SK-N-MC (cell line): ENCODE measurements at regions not wholly inside any gene's neighbourhood (a gene's known extent, or its start where the extent isn't known, plus 50 kb on each side); places are given as distances from the start of the nearest gene placed in this dataset.

Experiments used
- DNase-seq: peaks from one replicate; pipeline ENCODE4 v3.0.0-alpha.2; 2011; ENCODE audit warnings: low read depth, low spot score
- H3K27ac ChIP-seq: fragments of 200-600 bp; sonication (generic); 2 replicates; pipeline ENCODE4 v1.5.1; 2016; ENCODE audit warnings: mixed run types
- H3K36me3 ChIP-seq: fragments of 200-600 bp; sonication (generic); 2 replicates; pipeline ENCODE4 v1.6.1; 2017; ENCODE audit warnings: antibody characterized with exemption, low read length, mixed read lengths; ENCODE audit not compliant: insufficient read depth
- H3K4me3 ChIP-seq: fragments of 200-600 bp; sonication (generic); 2 replicates; pipeline ENCODE4 v1.5.1; 2016
- H3K9ac ChIP-seq: fragments of 200-600 bp; sonication (generic); 2 replicates; pipeline ENCODE4 v1.8.0; 2017; ENCODE audit warnings: mixed run types, mixed read lengths; ENCODE audit not compliant: insufficient read length
- H3K9me3 ChIP-seq: fragments of 200-600 bp; sonication (generic); 2 replicates; pipeline ENCODE4 v1.6.1; 2017; ENCODE audit warnings: low read depth, mild to moderate bottlenecking, antibody characterized with exemption, low read length, moderate library complexity, mixed read lengths
- EZH2 ChIP-seq: fragments of 200-600 bp; sonication (generic); IDR thresholded peaks from one replicate; pipeline ENCODE4 v1.6.1; 2017; ENCODE audit warnings: antibody characterized with exemption
- FOXP2 ChIP-seq: optimal IDR thresholded peaks from 2 replicates; pipeline ENCODE3; 2011; ENCODE audit warnings: mild to moderate bottlenecking, moderate library complexity; ENCODE audit not compliant: insufficient read depth; ENCODE audit errors: extremely low read length, control extremely low read depth
- POLR2AphosphoS5 ChIP-seq: IDR thresholded peaks from 2 replicates; pipeline ENCODE4 v1.6.1; 2012; ENCODE audit warnings: mild to moderate bottlenecking, low read depth, low read length, borderline replicate concordance

DNA sequence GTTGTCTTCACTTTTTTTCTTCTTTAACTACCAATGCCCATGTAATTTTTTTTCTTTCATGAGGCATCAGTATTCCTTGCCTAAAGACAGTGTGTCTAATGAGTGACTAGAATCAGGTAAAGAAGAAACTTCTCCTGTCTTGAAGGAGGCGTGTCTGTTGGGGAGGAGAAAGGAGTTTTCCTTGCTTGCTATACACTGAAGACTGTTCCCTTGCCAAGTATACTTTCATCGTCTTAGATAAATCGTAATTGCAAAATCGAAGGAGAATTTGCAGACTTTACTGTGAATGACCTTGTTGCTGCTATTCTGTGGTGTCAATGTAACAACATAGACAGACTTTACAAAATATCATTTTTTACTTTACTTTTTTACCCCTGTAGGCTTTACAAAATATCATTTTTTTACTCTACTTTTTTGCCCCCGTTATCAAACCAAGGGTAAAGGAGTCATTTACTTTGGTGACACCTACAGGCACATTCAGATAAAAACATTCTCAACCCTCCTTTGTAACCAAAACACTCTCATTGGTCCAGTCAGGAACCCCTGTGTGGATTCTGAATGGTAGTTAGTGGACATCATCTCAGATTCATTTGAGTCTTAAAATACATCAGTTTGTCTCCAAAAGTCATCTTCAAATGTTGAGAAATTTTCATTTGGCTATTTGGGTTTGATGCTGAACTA lies 232.4 kb downstream of the AHR start:
- no peak for DNase-seq
- TF ChIP-seq FOXP2 (no peak), POLR2AphosphoS5 (no peak), EZH2 (no peak)
- Histone ChIP-seq H3K9ac (no peak overlapping the region), H3K4me3 (no peak overlapping the region), H3K27ac (no peak overlapping the region), H3K36me3 (no peaks in the 10 kb centered on the region), H3K9me3 (no peaks in the 10 kb centered on the region)

DNA sequence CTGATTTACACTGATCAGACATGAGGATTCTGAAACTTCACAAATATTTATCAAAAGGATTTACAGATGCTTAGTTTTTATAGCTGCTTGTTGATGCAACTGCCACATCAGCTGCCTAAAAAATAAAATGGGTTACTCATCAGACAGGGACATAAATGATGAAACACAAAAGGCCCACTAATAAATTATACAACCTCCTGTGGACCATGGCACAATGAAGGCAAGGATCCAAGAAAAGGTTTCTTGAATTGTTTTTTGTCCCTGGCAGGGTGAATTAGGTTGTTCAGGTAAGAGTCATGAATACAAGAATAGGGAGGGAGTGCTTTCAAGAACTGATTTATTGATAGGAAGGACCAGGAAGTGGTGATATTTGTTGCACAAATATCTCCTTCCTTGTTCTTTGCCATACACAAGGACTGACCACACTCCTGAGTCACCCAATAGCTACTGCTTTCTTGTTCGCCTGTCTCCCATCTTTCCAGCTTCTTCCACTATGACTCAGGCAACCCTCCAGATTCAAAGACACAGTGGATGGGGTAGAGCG lies 234.5 kb downstream of the AHR start:
- no peak overlapping the region for H3K9ac ChIP-seq

DNA sequence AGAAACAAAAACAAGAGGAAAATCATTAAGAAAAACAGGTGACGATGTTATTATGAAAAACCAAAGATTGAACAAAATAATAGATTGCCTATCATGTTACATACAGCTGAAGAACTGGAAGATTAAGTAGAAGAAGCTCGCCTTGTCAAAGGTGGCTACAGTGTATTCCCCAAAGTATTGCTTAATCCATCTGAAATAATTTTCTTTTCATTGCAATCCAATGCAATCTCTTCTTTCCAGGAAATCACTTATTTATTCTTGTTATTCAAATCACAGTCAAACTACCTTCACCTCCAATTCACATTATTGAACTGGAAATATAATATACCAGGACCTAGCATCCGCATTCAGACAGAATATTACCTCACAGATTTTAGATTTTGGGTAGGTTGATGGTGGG lies 235.9 kb downstream of the AHR start:
- no peaks in the 10 kb centered on the region for H3K9me3 ChIP-seq
- H3K9ac ChIP-seq: no peak overlapping the region
- no peak overlapping the region for H3K27ac ChIP-seq
- TF ChIP-seq POLR2AphosphoS5: no peak
- H3K4me3 ChIP-seq: no peak overlapping the region
- no peak for DNase-seq
- H3K36me3 ChIP-seq: no peaks in the 10 kb centered on the region

More for the DNA sequence above, 234.5 kb downstream of the AHR start:
- no peak for TF ChIP-seq FOXP2
- no peak for TF ChIP-seq EZH2
- TF ChIP-seq POLR2AphosphoS5: no peak
- Histone ChIP-seq H3K9me3 (no peaks in the 10 kb centered on the region), H3K27ac (no peak overlapping the region), H3K36me3 (no peaks in the 10 kb centered on the region), H3K4me3 (no peak overlapping the region)
- no peak for DNase-seq

DNA sequence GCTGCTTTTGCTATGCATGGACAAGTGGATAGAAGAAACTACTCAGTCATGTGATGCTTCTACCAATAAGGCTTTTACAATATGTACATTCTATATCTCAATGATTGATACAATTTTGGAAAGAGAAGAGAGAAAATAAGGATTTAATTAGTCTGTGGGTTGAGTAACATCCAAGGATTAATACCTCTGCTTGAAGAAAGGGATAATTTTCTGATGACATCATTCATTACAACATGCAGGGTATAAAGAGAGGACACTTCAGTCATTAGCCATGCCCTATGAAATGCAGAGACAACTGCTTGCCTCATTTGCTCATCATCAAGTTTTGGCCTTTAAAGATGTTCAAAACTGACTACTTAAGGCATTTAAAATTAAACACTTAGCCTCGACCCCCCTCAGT lies 237.3 kb downstream of the AHR start:
- Histone ChIP-seq H3K9me3 (no peaks in the 10 kb centered on the region), H3K4me3 (no peak overlapping the region), H3K9ac (no peak overlapping the region), H3K36me3 (no peaks in the 10 kb centered on the region), H3K27ac (no peak overlapping the region)
- DNase-seq: no peak
- no peak for TF ChIP-seq FOXP2
- no peak for TF ChIP-seq POLR2AphosphoS5
- no peak for TF ChIP-seq EZH2

DNA sequence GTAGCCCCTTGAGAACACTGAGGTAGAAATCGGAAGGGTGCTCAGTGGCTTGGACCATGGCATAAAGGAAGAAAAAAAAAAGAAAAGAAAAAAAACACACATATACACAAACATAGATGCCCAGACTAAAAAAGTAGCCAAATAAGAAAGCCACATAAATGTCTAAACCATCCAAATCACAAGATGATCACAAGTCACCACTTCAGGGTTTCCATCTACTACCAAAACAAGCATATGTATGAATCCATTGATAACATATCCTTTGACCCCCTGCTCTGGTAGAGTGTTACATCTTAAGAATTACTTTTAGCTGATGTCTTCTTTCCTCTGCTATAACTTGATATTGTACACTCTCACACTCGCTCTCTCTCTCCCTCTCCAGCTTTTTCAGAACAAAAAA lies 245.9 kb downstream of the AHR start:
- DNase-seq: no peak
- H3K4me3 ChIP-seq: no peak overlapping the region

DNA sequence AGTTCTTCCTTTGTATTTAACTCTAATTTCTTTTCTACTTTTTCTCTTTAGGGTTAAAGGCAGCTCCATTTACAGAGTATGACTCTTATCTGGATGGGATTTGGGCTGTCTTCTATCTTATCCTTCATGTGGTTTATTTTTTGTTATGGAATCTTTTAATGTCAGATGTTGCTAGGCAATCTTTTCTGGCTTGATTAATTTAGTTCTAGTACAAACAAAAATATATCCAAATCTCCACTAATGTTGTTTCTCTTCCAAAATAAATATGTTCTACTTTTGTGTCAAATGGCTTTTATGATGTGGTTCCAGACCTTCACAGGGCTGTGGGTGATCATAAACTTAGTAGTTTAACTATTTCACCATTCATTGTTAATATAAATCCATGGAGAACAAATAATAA lies 246.9 kb downstream of the AHR start:
- Histone ChIP-seq H3K9me3 (no peaks in the 10 kb centered on the region), H3K27ac (no peak overlapping the region), H3K36me3 (no peaks in the 10 kb centered on the region), H3K9ac (no peak overlapping the region), H3K4me3 (no peak overlapping the region)
- TF ChIP-seq EZH2 (no peak), POLR2AphosphoS5 (no peak), FOXP2 (no peak)
- DNase-seq: no peak

More for the DNA sequence above, 245.9 kb downstream of the AHR start:
- TF ChIP-seq POLR2AphosphoS5: no peak
- TF ChIP-seq EZH2: no peak
- TF ChIP-seq FOXP2: no peak
- no peaks in the 10 kb centered on the region for H3K9me3 ChIP-seq
- H3K9ac ChIP-seq: no peak overlapping the region
- H3K27ac ChIP-seq: no peak overlapping the region
- H3K36me3 ChIP-seq: no peaks in the 10 kb centered on the region

DNA sequence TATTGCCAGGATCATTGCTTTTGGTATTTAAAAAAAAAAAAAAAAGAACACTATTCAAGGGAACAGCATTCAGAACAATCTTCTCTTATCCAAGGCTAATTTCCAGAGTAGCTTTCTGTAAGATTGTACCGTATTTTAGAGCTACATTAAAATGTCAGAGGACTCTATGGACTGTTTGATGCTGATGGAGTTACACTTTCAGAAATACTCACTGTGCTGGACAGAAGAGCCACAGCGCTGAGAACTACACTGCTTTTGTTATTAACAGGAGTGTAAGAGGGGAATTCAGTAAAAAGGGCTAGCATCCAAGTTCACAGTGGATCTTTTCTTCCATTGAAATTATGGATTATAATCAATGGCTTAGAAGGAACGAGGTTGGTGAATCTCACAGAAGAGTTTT lies 247.7 kb downstream of the AHR start:
- H3K36me3 ChIP-seq: no peaks in the 10 kb centered on the region
- no peak overlapping the region for H3K27ac ChIP-seq
- H3K4me3 ChIP-seq: no peak overlapping the region
- H3K9me3 ChIP-seq: no peaks in the 10 kb centered on the region
- TF ChIP-seq POLR2AphosphoS5: no peak
- no peak for TF ChIP-seq EZH2
- no peak for TF ChIP-seq FOXP2
- no peak overlapping the region for H3K9ac ChIP-seq
- no peak for DNase-seq

DNA sequence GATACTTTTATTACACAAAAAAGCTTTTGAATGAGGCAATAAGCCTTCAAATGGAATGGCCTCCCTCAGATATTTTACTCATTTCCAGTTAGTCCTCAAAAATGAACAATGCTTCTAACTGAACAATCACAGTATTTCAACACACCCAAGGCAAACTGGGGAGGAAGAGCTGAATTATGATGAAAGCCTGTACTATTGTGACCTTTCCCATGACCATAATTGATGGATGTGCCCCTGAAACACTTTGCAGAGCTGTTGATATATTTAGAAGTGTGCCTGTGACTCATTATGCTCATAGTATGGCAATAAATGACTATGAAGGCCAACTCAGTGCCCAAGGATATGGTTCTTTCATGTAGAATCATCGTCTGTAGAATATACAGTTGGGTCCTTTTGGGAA lies 248.1 kb downstream of the AHR start:
- TF ChIP-seq POLR2AphosphoS5 (no peak), FOXP2 (no peak), EZH2 (no peak)
- no peak overlapping the region for H3K4me3 ChIP-seq
- H3K36me3 ChIP-seq: no peaks in the 10 kb centered on the region
- no peak overlapping the region for H3K9ac ChIP-seq
- DNase-seq: no peak
- no peak overlapping the region for H3K27ac ChIP-seq
- no peaks in the 10 kb centered on the region for H3K9me3 ChIP-seq
